ENCODE measurements at regions not wholly inside any gene's neighbourhood (a gene's known extent, or its start where the extent isn't known, plus 50 kb on each side); places are given as distances from the start of the nearest gene placed in this dataset.

GRCh38 chr14:65237023-65237814 lies 134.9 kb upstream of the MAX start:
- CTCF ChIA-PET, result no interaction called here
- peaks cover 47% of the 10 kb centered on the region for H3K4me1 ChIP-seq (ENCODE audit: insufficient read depth, low read length)
- no peaks in the 10 kb centered on the region for H3K79me2 ChIP-seq (ENCODE audit: low read length)
- intact Hi-C loops (cut with micrococcal nuclease), result no loop called here
- TF ChIP-seq EZH2phosphoT487 (IDR thresholded peaks at IDR 0.05; ENCODE audit: borderline replicate concordance, low read length), result no peak
- TF ChIP-seq EZH2 (IDR thresholded peaks at IDR 0.05; ENCODE audit: low read length, unreplicated experiment), result no peak
- no peaks in the 10 kb centered on the region for H3K36me3 ChIP-seq (ENCODE audit: low read depth, low read length)
- H3K9ac ChIP-seq (ENCODE audit: low read length), result no peak overlapping the region
- peak overlapping the region; percentile 43 for H3K4me2 ChIP-seq (ENCODE audit: low read length)
- H3K9me2 ChIP-seq (replicated peaks; ENCODE audit: low read length), result no peaks in the 10 kb centered on the region
- H2AFZ ChIP-seq (ENCODE audit: low read length), result peak overlapping the region; percentile 14
- H3K4me3 ChIP-seq (ENCODE audit: low read length), result no peak overlapping the region
- no peaks in the 10 kb centered on the region for H4K20me1 ChIP-seq (ENCODE audit: low read length)
- H3K9me3 ChIP-seq (ENCODE audit: low read length), result no peaks in the 10 kb centered on the region
- POLR2A ChIA-PET (ENCODE audit: unreplicated experiment), result no interaction called here
- DNase-seq (no peak), ATAC-seq (no peak)
- no peaks in the 10 kb centered on the region for H3K27me3 ChIP-seq (ENCODE audit: low read length)
- no TSS peak for BruUV-seq (replicated peaks)
- no peaks in the 10 kb centered on the region for H3F3A ChIP-seq (ENCODE audit: low read length, unreplicated experiment)
- H3K27ac ChIP-seq (ENCODE audit: low read length), result peak overlapping the region; percentile 69

GRCh38 chr14:65237941-65238340 lies 135.6 kb upstream of the MAX start:
- DNase-seq, result no peak
- H3K27ac ChIP-seq (ENCODE audit: low read length), result peak overlapping the region; percentile 69
- intact Hi-C loops (cut with micrococcal nuclease), result no loop called here

GRCh38 chr14:65238456-65238855 lies 136.1 kb upstream of the MAX start:
- Histone ChIP-seq H3K4me3 (ENCODE audit: low read length) (no peak overlapping the region), H3K36me3 (ENCODE audit: low read depth, low read length) (no peaks in the 10 kb centered on the region), H3K4me1 (ENCODE audit: insufficient read depth, low read length) (peaks cover 59% of the 10 kb centered on the region), H3K9me3 (ENCODE audit: low read length) (no peaks in the 10 kb centered on the region), H3K9me2 (replicated peaks; ENCODE audit: low read length) (no peaks in the 10 kb centered on the region), H3K27ac (ENCODE audit: low read length) (peak overlapping the region; percentile 69), H3K79me2 (ENCODE audit: low read length) (no peaks in the 10 kb centered on the region), H3K9ac (ENCODE audit: low read length) (no peak overlapping the region), H4K20me1 (ENCODE audit: low read length) (no peaks in the 10 kb centered on the region), H2AFZ (ENCODE audit: low read length) (peak overlapping the region; percentile 26; the same call in 1 of the 2 replicates), H3F3A (ENCODE audit: low read length, unreplicated experiment) (peaks cover 3% of the 10 kb centered on the region), H3K4me2 (ENCODE audit: low read length) (peak overlapping the region; percentile 43), H3K27me3 (ENCODE audit: low read length) (no peaks in the 10 kb centered on the region)
- ChIA-PET CTCF (interaction anchor here (0.6 to 1.2 kb wide), 2 partner anchors 12 to 18 kb away, joined by 3 to 6 read pairs; no protein-coding TSS in a partner anchor), POLR2A (ENCODE audit: unreplicated experiment) (interaction anchor here (0.7 kb wide), 1 partner anchor 11 kb away, joined by 27 read pairs; no protein-coding TSS in a partner anchor)
- ATAC-seq, result peak; percentile 77
- DNase-seq, result peak; percentile 82
- intact Hi-C loops (cut with micrococcal nuclease), result no loop called here
- BruUV-seq (replicated peaks), result no TSS peak
- TF ChIP-seq CTCF (conservative IDR thresholded peaks at IDR 0.05; ENCODE audit: low read depth, low read length) (no peak), EZH2 (IDR thresholded peaks at IDR 0.05; ENCODE audit: low read length, unreplicated experiment) (no peak), EZH2phosphoT487 (IDR thresholded peaks at IDR 0.05; ENCODE audit: borderline replicate concordance, low read length) (no peak)

More at GRCh38 chr14:65237941-65238340, 135.6 kb upstream of the MAX start:
- Histone ChIP-seq H3K36me3 (ENCODE audit: low read depth, low read length) (no peaks in the 10 kb centered on the region), H3F3A (ENCODE audit: low read length, unreplicated experiment) (no peaks in the 10 kb centered on the region), H3K27me3 (ENCODE audit: low read length) (no peaks in the 10 kb centered on the region), H3K4me1 (ENCODE audit: insufficient read depth, low read length) (peaks cover 54% of the 10 kb centered on the region), H4K20me1 (ENCODE audit: low read length) (no peaks in the 10 kb centered on the region), H2AFZ (ENCODE audit: low read length) (peak overlapping the region; percentile 26; the same call in 1 of the 2 replicates), H3K9me2 (replicated peaks; ENCODE audit: low read length) (no peaks in the 10 kb centered on the region), H3K9me3 (ENCODE audit: low read length) (no peaks in the 10 kb centered on the region), H3K4me3 (ENCODE audit: low read length) (no peak overlapping the region), H3K79me2 (ENCODE audit: low read length) (no peaks in the 10 kb centered on the region), H3K9ac (ENCODE audit: low read length) (peak overlapping the region; percentile 13; the same call in 1 of the 2 replicates), H3K4me2 (ENCODE audit: low read length) (peak overlapping the region; percentile 43)
- ChIA-PET POLR2A (ENCODE audit: unreplicated experiment) (no interaction called here), CTCF (no interaction called here)
- BruUV-seq (replicated peaks), result TSS peak; percentile 66
- no peak for TF ChIP-seq EZH2phosphoT487 (IDR thresholded peaks at IDR 0.05; ENCODE audit: borderline replicate concordance, low read length)
- no peak for TF ChIP-seq CTCF (conservative IDR thresholded peaks at IDR 0.05; ENCODE audit: low read depth, low read length)
- no peak for TF ChIP-seq EZH2 (IDR thresholded peaks at IDR 0.05; ENCODE audit: low read length, unreplicated experiment)
- ATAC-seq, result peak; percentile 27
